Esophagus muscularis mucosa (tissue), 4 donors: ENCODE measurements at regions not wholly inside any gene's neighbourhood (a gene's known extent, or its start where the extent isn't known, plus 50 kb on each side); places are given as distances from the start of the nearest gene placed in this dataset.

Experiments
- DNase-seq: peaks from one replicate; pipeline ENCODE4 v3.0.0-alpha.2; 2017; ENCODE audit errors: extremely low spot score
- H3K27ac ChIP-seq, 4 donors: fragments of 200-600 bp; sonication (generic); replicated peaks in 1 of 4; 1 replicate in 3 of 4; 2 replicates in 1 of 4; pipeline ENCODE4 v1.5.1; 2016 to 2019; ENCODE audit warnings: mild to moderate bottlenecking in 1 of 4
- H3K27me3 ChIP-seq, 4 donors: fragments of 200-600 bp; sonication (generic); one replicate each; pipeline versions ENCODE4 v1.5.1 to v1.6.0; 2016 to 2019
- H3K36me3 ChIP-seq, 4 donors: fragments of 200-600 bp; sonication (generic); one replicate each; pipeline ENCODE4 v1.5.1; 2016 to 2019
- H3K4me1 ChIP-seq, 4 donors: fragments of 200-600 bp; sonication (generic); one replicate each; pipeline ENCODE4 v1.5.1; 2016 to 2019
- H3K4me3 ChIP-seq, 4 donors: fragments of 200-600 bp; sonication (generic); 1 replicate in 2 of 4; 2 replicates in 2 of 4; pipeline ENCODE4 v1.5.1; 2016 to 2019; ENCODE audit warnings: mild to moderate bottlenecking in 4 of 4, moderate library complexity in 1 of 4
- H3K9me3 ChIP-seq, 4 donors: fragments of 200-600 bp; sonication (generic); 1 replicate in 3 of 4; 2 replicates in 1 of 4; pipeline ENCODE4 v1.5.1; 2016 to 2019
- EP300 ChIP-seq: sonication (generic); formaldehyde crosslinking; IDR thresholded peaks from one replicate; pipeline ENCODE4 v1.6.1; 2017; ENCODE audit warnings: antibody characterized with exemption
- POLR2A ChIP-seq: fragments of 450-650 bp; IDR thresholded peaks from one replicate; pipeline ENCODE4 v1.6.1; 2017; ENCODE audit warnings: antibody characterized with exemption, moderate library complexity, mild to moderate bottlenecking, low read depth
- POLR2AphosphoS5 ChIP-seq, 2 donors: sonication (generic); formaldehyde crosslinking; IDR thresholded peaks; one replicate each; pipeline ENCODE4 v1.6.1; 2017; ENCODE audit warnings: antibody characterized with exemption in 2 of 2
- WGBS: methylation state at CpG from one replicate; pipeline ENCODE4 v1.1.5; 2018; 5-methylcytosine and 5-hydroxymethylcytosine counted together
- intact Hi-C: fragments of 100-400 bp; cut with DNase I; formaldehyde crosslinking; loops from one replicate; pipeline ENCODE4 v1.15.1; 2023
- TF ChIP-seq, protein P1 (sequence below), 3 experiments: fragments of 200-600 bp in 2 of 3; fragments of 450-650 bp in 1 of 3; sonication (generic) in 2 of 3; IDR thresholded peaks; one replicate each; pipeline ENCODE4 v1.5.1; 2017 to 2019; ENCODE audit warnings: antibody characterized with exemption in 3 of 3, mild to moderate bottlenecking in 2 of 3, moderate library complexity in 1 of 3

DNA sequence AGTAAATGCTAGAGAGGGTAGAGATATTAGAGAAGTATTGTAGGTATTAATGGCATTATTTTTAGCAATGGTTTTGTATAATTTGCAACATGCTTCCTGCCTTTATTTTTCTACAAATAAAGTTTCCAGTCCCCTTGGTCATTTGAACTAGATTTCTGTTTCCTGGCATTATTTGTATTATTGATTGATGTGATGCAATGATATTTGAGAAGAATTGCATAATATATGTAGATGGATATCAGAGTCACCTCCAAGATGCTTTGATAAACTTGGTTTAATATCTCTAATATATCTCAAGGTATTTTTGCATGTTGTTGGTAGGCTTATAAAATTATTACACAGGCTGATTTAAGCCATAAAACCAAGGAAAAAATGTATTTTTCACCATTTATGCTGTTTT lies 1054.5 kb downstream of the SLITRK1 start:
- no peak for DNase-seq
- no peaks in the 10 kb centered on the region for H3K36me3 ChIP-seq
- intact Hi-C loops: no loop called here
- TF ChIP-seq EP300 (no peak), POLR2AphosphoS5 (IDR thresholded peaks at IDR 0.05) (no peak), POLR2A (no peak)
- TF ChIP-seq, protein P1, sequence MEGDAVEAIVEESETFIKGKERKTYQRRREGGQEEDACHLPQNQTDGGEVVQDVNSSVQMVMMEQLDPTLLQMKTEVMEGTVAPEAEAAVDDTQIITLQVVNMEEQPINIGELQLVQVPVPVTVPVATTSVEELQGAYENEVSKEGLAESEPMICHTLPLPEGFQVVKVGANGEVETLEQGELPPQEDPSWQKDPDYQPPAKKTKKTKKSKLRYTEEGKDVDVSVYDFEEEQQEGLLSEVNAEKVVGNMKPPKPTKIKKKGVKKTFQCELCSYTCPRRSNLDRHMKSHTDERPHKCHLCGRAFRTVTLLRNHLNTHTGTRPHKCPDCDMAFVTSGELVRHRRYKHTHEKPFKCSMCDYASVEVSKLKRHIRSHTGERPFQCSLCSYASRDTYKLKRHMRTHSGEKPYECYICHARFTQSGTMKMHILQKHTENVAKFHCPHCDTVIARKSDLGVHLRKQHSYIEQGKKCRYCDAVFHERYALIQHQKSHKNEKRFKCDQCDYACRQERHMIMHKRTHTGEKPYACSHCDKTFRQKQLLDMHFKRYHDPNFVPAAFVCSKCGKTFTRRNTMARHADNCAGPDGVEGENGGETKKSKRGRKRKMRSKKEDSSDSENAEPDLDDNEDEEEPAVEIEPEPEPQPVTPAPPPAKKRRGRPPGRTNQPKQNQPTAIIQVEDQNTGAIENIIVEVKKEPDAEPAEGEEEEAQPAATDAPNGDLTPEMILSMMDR (IDR thresholded peaks at IDR 0.05): no peak
- no peak overlapping the region for H3K27ac ChIP-seq
- no peaks in the 10 kb centered on the region for H3K27me3 ChIP-seq
- no peaks in the 10 kb centered on the region for H3K9me3 ChIP-seq
- H3K4me1 ChIP-seq: no peaks in the 10 kb centered on the region
- H3K4me3 ChIP-seq: no peak overlapping the region

DNA sequence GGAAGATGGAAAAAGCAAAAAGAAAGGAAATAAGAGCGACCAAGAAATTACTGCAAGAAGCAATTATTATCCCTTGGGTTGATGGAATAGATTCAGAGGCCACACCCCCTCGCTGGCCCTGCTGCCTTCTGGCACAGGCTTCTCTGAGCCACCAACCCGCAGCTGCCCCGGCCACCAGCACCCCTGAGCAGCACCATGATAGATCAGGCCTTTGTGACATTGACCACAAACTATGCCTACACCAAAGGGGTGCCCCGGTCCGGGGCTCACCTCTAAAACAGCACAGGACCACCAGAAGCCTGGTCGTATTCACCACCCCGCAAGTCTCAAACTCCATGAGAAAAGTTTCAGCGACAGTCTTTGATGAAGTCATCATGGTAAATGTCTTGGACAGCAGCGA lies 1059.3 kb downstream of the SLITRK1 start:
- H3K36me3 ChIP-seq: no peaks in the 10 kb centered on the region

DNA sequence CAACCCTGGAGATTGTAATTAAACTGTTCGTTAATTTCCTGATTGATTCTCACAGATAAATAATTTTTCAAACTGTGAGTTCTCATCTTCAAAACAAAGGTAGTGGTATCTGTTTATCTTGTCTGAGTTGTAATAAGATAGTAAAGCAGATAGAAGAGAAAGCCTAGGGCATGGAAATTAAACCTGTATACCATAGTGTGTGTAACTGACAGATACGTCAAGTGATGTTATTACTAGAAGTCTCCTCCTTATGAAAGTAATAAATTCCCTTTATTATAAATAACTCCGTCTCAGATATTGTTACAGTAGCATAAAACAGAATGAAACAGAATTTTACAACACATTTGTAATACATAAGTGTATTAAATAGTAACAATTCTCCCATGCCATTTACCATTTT lies 1065.1 kb downstream of the SLITRK1 start:
- Histone ChIP-seq H3K27ac (no peak overlapping the region), H3K27me3 (no peaks in the 10 kb centered on the region), H3K36me3 (no peaks in the 10 kb centered on the region), H3K9me3 (peaks cover 0 to 6% (median 0%) of the 10 kb centered on the region in 4 donors), H3K4me3 (no peak overlapping the region), H3K4me1 (no peaks in the 10 kb centered on the region)
- no peak for DNase-seq
- WGBS: 64% methylated on average over 3 of the region's 3 CpGs
- TF ChIP-seq POLR2A (no peak), POLR2AphosphoS5 (IDR thresholded peaks at IDR 0.05) (no peak), EP300 (no peak)
- TF ChIP-seq, protein P1 (IDR thresholded peaks at IDR 0.05): no peak
- intact Hi-C loops: no loop called here

More for the DNA sequence above, 1059.3 kb downstream of the SLITRK1 start:
- Histone ChIP-seq H3K9me3 (no peaks in the 10 kb centered on the region), H3K27ac (no peak overlapping the region), H3K4me3 (no peak overlapping the region), H3K27me3 (no peaks in the 10 kb centered on the region), H3K4me1 (no peaks in the 10 kb centered on the region)
- TF ChIP-seq, protein P1 (IDR thresholded peaks at IDR 0.05): no peak
- no peak for TF ChIP-seq POLR2A
- TF ChIP-seq POLR2AphosphoS5 (IDR thresholded peaks at IDR 0.05): no peak
- no peak for TF ChIP-seq EP300
- DNase-seq: no peak
- intact Hi-C loops: no loop called here
- 83% methylated on average over 8 of the region's 10 CpGs for WGBS

DNA sequence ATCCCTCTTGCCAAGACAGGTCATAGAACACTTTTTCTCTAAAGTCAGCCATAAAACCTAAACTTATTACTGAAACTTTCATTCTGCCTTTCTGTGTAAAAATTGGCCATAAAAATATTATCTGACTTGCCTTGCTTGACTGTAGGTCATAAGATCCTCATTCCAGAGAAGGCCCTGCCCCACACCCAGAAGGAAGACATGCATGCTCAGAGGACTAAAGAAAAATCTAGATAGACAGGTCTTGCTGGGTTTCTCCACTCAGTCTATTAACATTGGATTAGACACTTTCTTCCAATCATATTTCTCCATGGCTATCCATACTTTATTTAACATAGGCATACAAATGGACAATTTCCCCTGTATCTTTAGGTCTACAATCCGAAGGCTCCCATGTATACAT lies 1066.5 kb downstream of the SLITRK1 start:
- no peak for TF ChIP-seq POLR2AphosphoS5 (IDR thresholded peaks at IDR 0.05)
- no peak for TF ChIP-seq EP300
- no peak for TF ChIP-seq POLR2A
- TF ChIP-seq, protein P1 (IDR thresholded peaks at IDR 0.05): no peak
- DNase-seq: no peak
- 78% methylated on average over 1 of the region's 1 CpG for WGBS
- H3K36me3 ChIP-seq: no peaks in the 10 kb centered on the region
- no peaks in the 10 kb centered on the region for H3K27me3 ChIP-seq
- intact Hi-C loops: no loop called here
- no peak overlapping the region for H3K4me3 ChIP-seq
- H3K4me1 ChIP-seq: no peaks in the 10 kb centered on the region
- H3K27ac ChIP-seq: no peak overlapping the region
- H3K9me3 ChIP-seq: peaks cover 0 to 6% (median 0%) of the 10 kb centered on the region in 4 donors

DNA sequence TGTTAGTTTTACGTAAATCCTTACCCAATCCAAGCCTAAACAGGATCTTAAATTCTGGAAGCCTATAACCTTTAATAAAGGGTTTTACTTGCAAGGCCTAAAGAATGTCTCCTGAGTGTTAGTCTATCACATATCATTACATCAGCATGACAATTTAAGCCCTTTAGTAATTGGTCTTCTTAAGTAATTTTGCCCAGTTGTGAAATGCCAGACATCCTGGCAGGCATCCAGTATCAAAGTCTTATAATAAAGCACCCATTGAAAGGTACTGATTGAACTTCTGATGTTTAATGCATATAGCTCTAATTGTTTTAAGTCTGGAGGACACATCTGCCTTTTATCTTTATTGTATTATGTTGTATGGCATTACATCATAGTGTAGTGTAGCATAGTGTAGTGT lies 1078.9 kb downstream of the SLITRK1 start:
- 91% methylated on average over 1 of the region's 1 CpG for WGBS
- Histone ChIP-seq H3K9me3 (no peaks in the 10 kb centered on the region), H3K27me3 (no peaks in the 10 kb centered on the region), H3K4me1 (no peaks in the 10 kb centered on the region), H3K36me3 (no peaks in the 10 kb centered on the region), H3K27ac (no peak overlapping the region), H3K4me3 (no peak overlapping the region)
- TF ChIP-seq, protein P1 (IDR thresholded peaks at IDR 0.05): no peak
- TF ChIP-seq POLR2A (no peak), POLR2AphosphoS5 (IDR thresholded peaks at IDR 0.05) (no peak), EP300 (no peak)
- intact Hi-C loops: no loop called here
- no peak for DNase-seq
